HG03521 (cell line): ENCODE measurements at regions not wholly inside any gene's neighbourhood (a gene's known extent, or its start where the extent isn't known, plus 50 kb on each side); places are given as distances from the start of the nearest gene placed in this dataset.
"Not testable (repeated sequence)": the region's sequence is repeated elsewhere in the genome, so short reads cannot be mapped to it uniquely, and the experiment has no call there.

Source experiments
- ATAC-seq: cut with Tn5 transposase; IDR thresholded peaks from one replicate; pipeline ENCODE4 v1.9.1; 2021; ENCODE audit warnings: mild to moderate bottlenecking, moderate library complexity; ENCODE audit not compliant: unreplicated experiment

- peak; percentile 83 for ATAC-seq
These were observed 1019.0 kb downstream of the TAF11L14 start for GRCh38 chr5:18653216-18653752.

- no peak for ATAC-seq
These were observed 1026.3 kb downstream of the TAF11L14 start for GRCh38 chr5:18660511-18660910.

- ATAC-seq, result no peak
These were observed 1028.0 kb downstream of the TAF11L14 start for GRCh38 chr5:18662231-18662630.

- not testable (repeated sequence) for ATAC-seq
These were observed 1040.0 kb downstream of the TAF11L14 start for GRCh38 chr5:18674212-18674611.

- no peak for ATAC-seq
These were observed 1040.8 kb downstream of the TAF11L14 start for GRCh38 chr5:18675041-18675440.

- ATAC-seq, result no peak
These were observed 1052.0 kb downstream of the TAF11L14 start for GRCh38 chr5:18686253-18686652.

GRCh38 chr5:18687429-18687828, 1053.2 kb downstream of the TAF11L14 start:
- no peak for ATAC-seq

- ATAC-seq, result no peak
These were observed 1065.4 kb downstream of the TAF11L14 start for GRCh38 chr5:18699681-18700080.

- ATAC-seq, result no peak
These were observed 1068.6 kb downstream of the TAF11L14 start for GRCh38 chr5:18702821-18703220.

- ATAC-seq, result no peak
These were observed 1078.8 kb downstream of the TAF11L14 start for GRCh38 chr5:18712936-18713485.

- ATAC-seq, result no peak
These were observed 1085.7 kb downstream of the TAF11L14 start for GRCh38 chr5:18720002-18720401.

GRCh38 chr5:18732556-18733479, 1098.6 kb downstream of the TAF11L14 start:
- no peak for ATAC-seq

GRCh38 chr5:18736051-18736398, 1101.8 kb downstream of the TAF11L14 start:
- ATAC-seq, result no peak

- not testable (repeated sequence) for ATAC-seq
These were observed 1102.5 kb downstream of the TAF11L14 start for GRCh38 chr5:18736736-18737135.

- ATAC-seq, result no peak
These were observed 1106.0 kb downstream of the TAF11L14 start for GRCh38 chr5:18740301-18740700.

GRCh38 chr5:18742830-18743229, 1108.6 kb downstream of the TAF11L14 start:
- ATAC-seq, result no peak

- ATAC-seq, result no peak
These were observed 1110.2 kb downstream of the TAF11L14 start for GRCh38 chr5:18744441-18744840.

- ATAC-seq, result peak; percentile 31
These were observed 1111.1 kb downstream of the TAF11L14 start for GRCh38 chr5:18745042-18745987.

- peak; percentile 61 for ATAC-seq
These were observed 1111.8 kb downstream of the TAF11L14 start for GRCh38 chr5:18745988-18746615.

GRCh38 chr5:18749763-18750162, 1115.5 kb downstream of the TAF11L14 start:
- ATAC-seq, result peak; percentile 35
